ENCODE measurements at regions not wholly inside any gene's neighbourhood (a gene's known extent, or its start where the extent isn't known, plus 50 kb on each side); places are given as distances from the start of the nearest gene placed in this dataset.

DNA sequence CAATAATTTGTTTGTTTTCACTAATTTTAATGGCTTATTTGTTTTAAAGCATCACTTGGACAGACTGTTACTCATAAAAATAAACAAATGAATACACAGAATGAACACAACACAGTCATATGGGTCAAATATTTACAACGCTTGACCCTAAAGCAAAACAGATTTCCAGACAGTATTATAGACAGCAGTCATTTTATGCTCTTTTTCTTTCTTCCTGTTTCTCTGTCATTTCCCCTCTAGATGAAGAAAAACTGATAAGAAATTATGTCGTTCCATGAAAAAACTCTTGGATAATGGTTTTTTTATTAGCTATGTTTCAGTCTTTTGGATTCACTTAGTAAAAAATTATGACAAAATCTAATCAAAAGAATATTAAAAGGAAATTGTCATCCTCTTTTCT, 297.3 kb upstream of the NEGR1 start:
- no peaks in the 10 kb centered on the region for H3K4me1 ChIP-seq
- intact Hi-C loops (cut with DNase I): no loop called here
- no peaks in the 10 kb centered on the region for H3K27me3 ChIP-seq
- TF ChIP-seq, protein P1, sequence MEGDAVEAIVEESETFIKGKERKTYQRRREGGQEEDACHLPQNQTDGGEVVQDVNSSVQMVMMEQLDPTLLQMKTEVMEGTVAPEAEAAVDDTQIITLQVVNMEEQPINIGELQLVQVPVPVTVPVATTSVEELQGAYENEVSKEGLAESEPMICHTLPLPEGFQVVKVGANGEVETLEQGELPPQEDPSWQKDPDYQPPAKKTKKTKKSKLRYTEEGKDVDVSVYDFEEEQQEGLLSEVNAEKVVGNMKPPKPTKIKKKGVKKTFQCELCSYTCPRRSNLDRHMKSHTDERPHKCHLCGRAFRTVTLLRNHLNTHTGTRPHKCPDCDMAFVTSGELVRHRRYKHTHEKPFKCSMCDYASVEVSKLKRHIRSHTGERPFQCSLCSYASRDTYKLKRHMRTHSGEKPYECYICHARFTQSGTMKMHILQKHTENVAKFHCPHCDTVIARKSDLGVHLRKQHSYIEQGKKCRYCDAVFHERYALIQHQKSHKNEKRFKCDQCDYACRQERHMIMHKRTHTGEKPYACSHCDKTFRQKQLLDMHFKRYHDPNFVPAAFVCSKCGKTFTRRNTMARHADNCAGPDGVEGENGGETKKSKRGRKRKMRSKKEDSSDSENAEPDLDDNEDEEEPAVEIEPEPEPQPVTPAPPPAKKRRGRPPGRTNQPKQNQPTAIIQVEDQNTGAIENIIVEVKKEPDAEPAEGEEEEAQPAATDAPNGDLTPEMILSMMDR (IDR thresholded peaks at IDR 0.05): no peak
- no peak for TF ChIP-seq POLR2A (IDR thresholded peaks at IDR 0.05)
- WGBS, 2 donors: 56 to 70% methylated on average over 2 of the region's 2 CpGs
- no peaks in the 10 kb centered on the region for H3K9me3 ChIP-seq
- H3K27ac ChIP-seq: no peak overlapping the region
- no peak overlapping the region for H3K4me3 ChIP-seq
- ATAC-seq (no peak), DNase-seq (no peak)
- H3K36me3 ChIP-seq (replicated peaks in 1 of 2; ENCODE audit: insufficient read depth in 1 of 2, low read depth in 2 of 2): no peaks in the 10 kb centered on the region

DNA sequence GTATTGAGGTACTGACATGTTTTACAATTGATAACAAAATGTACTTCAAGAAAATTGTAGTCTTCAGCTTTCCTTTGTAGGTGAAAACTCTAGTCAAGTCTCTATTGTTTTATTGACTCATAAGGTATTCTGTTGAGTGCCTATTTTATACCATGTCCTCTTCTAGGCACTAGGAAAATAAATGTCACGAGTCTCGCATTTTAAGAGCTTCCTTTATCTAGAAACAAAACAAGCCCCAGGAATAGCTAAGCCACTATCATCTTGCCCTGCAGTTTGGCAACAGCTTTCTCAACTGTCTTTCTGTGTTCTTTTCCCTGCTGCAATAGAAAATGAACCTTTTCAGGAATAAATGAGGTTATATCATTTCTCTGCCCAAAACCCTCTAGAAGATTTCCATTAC, 288.5 kb upstream of the NEGR1 start:
- Histone ChIP-seq H3K4me1 (no peaks in the 10 kb centered on the region), H3K4me3 (no peak overlapping the region), H3K36me3 (replicated peaks in 1 of 2; ENCODE audit: insufficient read depth in 1 of 2, low read depth in 2 of 2) (no peaks in the 10 kb centered on the region), H3K27ac (no peak overlapping the region), H3K9me3 (no peaks in the 10 kb centered on the region), H3K27me3 (no peaks in the 10 kb centered on the region)
- ATAC-seq (no peak), DNase-seq (no peak)
- 43 to 59% methylated on average over 2 of the region's 2 CpGs for WGBS, 2 donors
- intact Hi-C loops (cut with DNase I): no loop called here
- TF ChIP-seq POLR2A (IDR thresholded peaks at IDR 0.05): no peak
- TF ChIP-seq, protein P1 (IDR thresholded peaks at IDR 0.05): no peak

DNA sequence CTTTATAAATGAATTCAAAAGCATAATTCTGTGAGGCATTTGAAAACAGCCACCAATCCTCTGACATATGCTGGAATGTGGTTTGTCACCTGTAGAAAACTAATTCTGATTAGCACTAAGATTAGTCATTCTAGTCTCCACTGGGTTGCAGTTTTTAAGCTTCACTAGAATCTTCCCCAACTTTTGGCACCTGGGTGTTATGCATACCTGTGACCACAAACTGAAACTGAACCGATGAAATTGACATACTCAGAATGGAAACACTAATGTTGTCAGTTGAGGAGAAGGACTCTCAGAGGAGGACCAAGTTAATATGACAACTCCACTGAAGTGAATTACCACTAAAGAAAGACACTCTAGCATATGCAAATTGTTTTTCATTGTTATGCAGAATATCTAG, 285.8 kb upstream of the NEGR1 start:
- Histone ChIP-seq H3K4me3 (no peak overlapping the region), H3K27ac (no peak overlapping the region), H3K9me3 (no peaks in the 10 kb centered on the region), H3K36me3 (replicated peaks in 1 of 2; ENCODE audit: insufficient read depth in 1 of 2, low read depth in 2 of 2) (no peaks in the 10 kb centered on the region), H3K4me1 (no peaks in the 10 kb centered on the region), H3K27me3 (no peaks in the 10 kb centered on the region)
- intact Hi-C loops (cut with DNase I): no loop called here
- ATAC-seq (no peak), DNase-seq (no peak)
- no peak for TF ChIP-seq POLR2A (IDR thresholded peaks at IDR 0.05)
- TF ChIP-seq, protein P1 (IDR thresholded peaks at IDR 0.05): no peak
- WGBS, 2 donors: 13 to 65% methylated on average over 1 of the region's 1 CpG

DNA sequence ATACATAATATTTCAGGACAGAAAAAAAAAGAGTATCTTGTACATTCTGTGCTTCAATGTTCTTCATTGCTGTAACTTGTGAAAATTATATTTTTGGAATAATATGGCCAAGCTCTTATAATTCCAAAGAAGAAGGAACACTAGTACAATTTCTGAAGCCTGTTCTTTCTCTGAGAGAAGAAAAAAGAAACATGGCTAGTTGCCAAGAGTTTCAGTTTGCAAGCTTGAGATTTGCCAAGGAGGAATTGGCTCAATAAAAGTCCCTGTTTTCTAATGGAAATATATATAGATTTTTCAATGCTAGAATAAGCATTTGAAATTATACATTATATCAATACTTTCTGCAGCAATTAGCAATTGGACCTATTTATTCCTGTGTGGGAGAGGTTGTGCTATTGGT, 285.2 kb upstream of the NEGR1 start:
- H3K36me3 ChIP-seq (replicated peaks in 1 of 2; ENCODE audit: insufficient read depth in 1 of 2, low read depth in 2 of 2): no peaks in the 10 kb centered on the region
- DNase-seq (no peak), ATAC-seq (no peak)
- H3K27me3 ChIP-seq: no peaks in the 10 kb centered on the region
- no peaks in the 10 kb centered on the region for H3K9me3 ChIP-seq
- no peaks in the 10 kb centered on the region for H3K4me1 ChIP-seq
- H3K27ac ChIP-seq: no peak overlapping the region
- TF ChIP-seq, protein P1 (IDR thresholded peaks at IDR 0.05): no peak
- intact Hi-C loops (cut with DNase I): no loop called here
- H3K4me3 ChIP-seq: no peak overlapping the region

DNA sequence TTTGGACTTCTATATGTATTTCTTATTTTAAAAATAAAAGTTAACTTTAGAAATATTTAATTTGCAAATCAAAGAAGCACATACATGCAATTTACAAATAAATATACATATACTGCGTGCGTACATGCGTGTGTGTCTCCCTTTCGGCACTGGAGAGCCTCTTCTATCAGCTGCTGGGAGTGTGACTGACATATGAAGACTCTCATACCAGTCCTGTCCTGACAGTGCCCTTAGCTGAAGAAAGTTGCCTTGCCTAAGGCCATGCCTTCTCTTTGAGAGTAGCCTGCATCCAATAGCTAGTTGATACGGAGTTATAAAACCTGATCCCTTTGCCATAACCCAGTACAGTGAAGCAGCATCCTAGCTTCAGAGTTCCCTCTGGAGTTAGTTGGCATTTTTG, 282.4 kb upstream of the NEGR1 start:
- Histone ChIP-seq H3K36me3 (replicated peaks in 1 of 2; ENCODE audit: insufficient read depth in 1 of 2, low read depth in 2 of 2) (no peaks in the 10 kb centered on the region), H3K27me3 (no peaks in the 10 kb centered on the region), H3K4me1 (no peaks in the 10 kb centered on the region), H3K4me3 (no peak overlapping the region), H3K9me3 (no peaks in the 10 kb centered on the region), H3K27ac (no peak overlapping the region)
- intact Hi-C loops (cut with DNase I): no loop called here
- DNase-seq (no peak), ATAC-seq (no peak)
- TF ChIP-seq, protein P1 (IDR thresholded peaks at IDR 0.05): no peak
- no peak for TF ChIP-seq POLR2A (IDR thresholded peaks at IDR 0.05)
- WGBS, 2 donors: 84 to 87% methylated on average over 5 of the region's 5 CpGs

All from body of pancreas (tissue), 4 donors.